GM12891 (cell line): ENCODE measurements at regions not wholly inside any gene's neighbourhood (a gene's known extent, or its start where the extent isn't known, plus 50 kb on each side); places are given as distances from the start of the nearest gene placed in this dataset.

ENCODE experiments used
- POLR2A ChIP-seq: IDR thresholded peaks from 2 replicates; pipeline ENCODE4 v1.6.1; 2011; ENCODE audit warnings: low read depth, low read length, control low read depth
- POLR2AphosphoS5 ChIP-seq: IDR thresholded peaks from 2 replicates; pipeline ENCODE4 v1.6.1; 2011; ENCODE audit warnings: low read depth, low read length, control low read depth

- no peak for TF ChIP-seq POLR2AphosphoS5
- TF ChIP-seq POLR2A: no peak
These were observed 798.7 kb downstream of the IPMK start for GRCh38 chr10:57468894-57469432.
